Suprapubic skin (tissue), 3 donors: ENCODE measurements at regions not wholly inside any gene's neighbourhood (a gene's known extent, or its start where the extent isn't known, plus 50 kb on each side); places are given as distances from the start of the nearest gene placed in this dataset.

Source experiments
- CTCF ChIP-seq, 2 donors: fragments of 200-600 bp in 1 of 2; fragments of 450-650 bp in 1 of 2; sonication (generic) in 1 of 2; IDR thresholded peaks; one replicate each; pipeline ENCODE4 v1.5.1; 2016 to 2019; ENCODE audit warnings: antibody characterized with exemption in 2 of 2, mild to moderate bottlenecking in 1 of 2, moderate library complexity in 1 of 2
- POLR2AphosphoS5 ChIP-seq, 3 donors: sonication (generic); formaldehyde crosslinking; IDR thresholded peaks; one replicate each; pipeline ENCODE4 v1.6.1; 2017; ENCODE audit warnings: antibody characterized with exemption in 3 of 3

- TF ChIP-seq CTCF (IDR thresholded peaks at IDR 0.05) (no peak), POLR2AphosphoS5 (IDR thresholded peaks at IDR 0.05) (no peak)
These were observed 222.3 kb upstream of the NOVA1 start for GRCh38 chr14:26820138-26820537.
